Stimulated activated CD8-positive, alpha-beta memory T cell treated with anti-CD3 and anti-CD28 coated beads, Interleukin-12 subunit alpha, Interleukin-12 subunit beta, amount 100 ng/mL, for 1 hour (primary cell): ENCODE measurements at regions not wholly inside any gene's neighbourhood (a gene's known extent, or its start where the extent isn't known, plus 50 kb on each side); places are given as distances from the start of the nearest gene placed in this dataset.

ENCODE experiments used
- DNase-seq: peaks from one replicate; pipeline ENCODE4 v3.0.0-alpha.2; 2020; ENCODE audit warnings: low read depth

- no peak for DNase-seq
Observed at GRCh38 chr18:73962256-73962655, 185.4 kb downstream of the FBXO15 start.

- DNase-seq: no peak
Observed at GRCh38 chr18:73961804-73962203, 185.8 kb downstream of the FBXO15 start.

GRCh38 chr18:73959352-73959751 is 188.3 kb downstream of the FBXO15 start:
- no peak for DNase-seq

- DNase-seq: no peak
Observed at GRCh38 chr18:73954268-73954667, 193.4 kb downstream of the FBXO15 start.

GRCh38 chr18:73952296-73952946 is 195.2 kb downstream of the FBXO15 start:
- DNase-seq: no peak

GRCh38 chr18:73950116-73950700 is 197.4 kb downstream of the FBXO15 start:
- no peak for DNase-seq

- DNase-seq: no peak
Observed at GRCh38 chr18:73948497-73948896, 199.1 kb downstream of the FBXO15 start.

- no peak for DNase-seq
Observed at GRCh38 chr18:73948084-73948483, 199.6 kb downstream of the FBXO15 start.

GRCh38 chr18:73947180-73947921 is 200.3 kb downstream of the FBXO15 start:
- no peak for DNase-seq

- DNase-seq: no peak
Observed at GRCh38 chr18:73945130-73945792, 202.4 kb downstream of the FBXO15 start.

- no peak for DNase-seq
Observed at GRCh38 chr18:73944715-73945114, 202.9 kb downstream of the FBXO15 start.

- DNase-seq: no peak
Observed at GRCh38 chr18:73943763-73944162, 203.9 kb downstream of the FBXO15 start.

GRCh38 chr18:73942956-73943355 is 204.7 kb downstream of the FBXO15 start:
- DNase-seq: no peak

GRCh38 chr18:73942081-73942625 is 205.5 kb downstream of the FBXO15 start:
- DNase-seq: no peak

GRCh38 chr18:73940721-73941120 is 206.9 kb downstream of the FBXO15 start:
- DNase-seq: no peak

- DNase-seq: no peak
Observed at GRCh38 chr18:73939391-73939790, 208.2 kb downstream of the FBXO15 start.

- DNase-seq: no peak
Observed at GRCh38 chr18:73933685-73934084, 213.9 kb downstream of the FBXO15 start.

- DNase-seq: no peak
Observed at GRCh38 chr18:73932976-73933375, 214.7 kb downstream of the FBXO15 start.

GRCh38 chr18:73927496-73927895 is 220.1 kb downstream of the FBXO15 start:
- DNase-seq: no peak

- DNase-seq: no peak
Observed at GRCh38 chr18:73924836-73925235, 222.8 kb downstream of the FBXO15 start.

- no peak for DNase-seq
Observed at GRCh38 chr18:73924307-73924706, 223.3 kb downstream of the FBXO15 start.

- no peak for DNase-seq
Observed at GRCh38 chr18:73923866-73924265, 223.8 kb downstream of the FBXO15 start.

- no peak for DNase-seq
Observed at GRCh38 chr18:73920033-73920432, 227.6 kb downstream of the FBXO15 start.
